22Rv1 (cell line): ENCODE measurements at regions not wholly inside any gene's neighbourhood (a gene's known extent, or its start where the extent isn't known, plus 50 kb on each side); places are given as distances from the start of the nearest gene placed in this dataset.

Source experiments
- ZFX ChIP-seq: fragments of 450-650 bp; IDR thresholded peaks from 2 replicates; pipeline ENCODE4 v1.6.1; 2017; ENCODE audit warnings: antibody characterized with exemption, borderline replicate concordance
- TF ChIP-seq, protein P1 (sequence below): fragments of 450-650 bp; IDR thresholded peaks from 2 replicates; pipeline ENCODE4 v1.5.1; 2017; ENCODE audit warnings: mild to moderate bottlenecking

DNA sequence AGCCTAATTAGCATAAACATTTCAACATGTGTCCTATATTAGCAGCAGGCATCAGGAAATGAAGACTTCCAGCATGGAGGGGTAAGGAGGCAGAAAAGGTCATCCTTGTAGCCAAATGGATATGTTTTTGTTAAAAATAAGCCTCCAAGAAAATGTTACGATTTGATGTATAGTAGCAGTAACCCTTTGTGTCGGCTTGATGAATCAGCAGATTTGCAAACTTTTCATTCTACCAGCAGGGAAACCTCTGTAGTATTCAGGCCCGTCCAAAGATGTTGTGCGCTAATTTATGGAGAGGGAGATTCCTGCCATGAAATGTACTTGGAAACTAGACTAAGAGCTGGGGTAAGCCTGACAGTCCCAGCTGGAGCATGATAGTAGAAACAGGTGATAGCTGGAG lies 780.8 kb upstream of the KLHL29 start:
- TF ChIP-seq, protein P1, sequence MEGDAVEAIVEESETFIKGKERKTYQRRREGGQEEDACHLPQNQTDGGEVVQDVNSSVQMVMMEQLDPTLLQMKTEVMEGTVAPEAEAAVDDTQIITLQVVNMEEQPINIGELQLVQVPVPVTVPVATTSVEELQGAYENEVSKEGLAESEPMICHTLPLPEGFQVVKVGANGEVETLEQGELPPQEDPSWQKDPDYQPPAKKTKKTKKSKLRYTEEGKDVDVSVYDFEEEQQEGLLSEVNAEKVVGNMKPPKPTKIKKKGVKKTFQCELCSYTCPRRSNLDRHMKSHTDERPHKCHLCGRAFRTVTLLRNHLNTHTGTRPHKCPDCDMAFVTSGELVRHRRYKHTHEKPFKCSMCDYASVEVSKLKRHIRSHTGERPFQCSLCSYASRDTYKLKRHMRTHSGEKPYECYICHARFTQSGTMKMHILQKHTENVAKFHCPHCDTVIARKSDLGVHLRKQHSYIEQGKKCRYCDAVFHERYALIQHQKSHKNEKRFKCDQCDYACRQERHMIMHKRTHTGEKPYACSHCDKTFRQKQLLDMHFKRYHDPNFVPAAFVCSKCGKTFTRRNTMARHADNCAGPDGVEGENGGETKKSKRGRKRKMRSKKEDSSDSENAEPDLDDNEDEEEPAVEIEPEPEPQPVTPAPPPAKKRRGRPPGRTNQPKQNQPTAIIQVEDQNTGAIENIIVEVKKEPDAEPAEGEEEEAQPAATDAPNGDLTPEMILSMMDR: no peak
- no peak for TF ChIP-seq ZFX
